Vagina (tissue), 2 donors: ENCODE measurements at regions not wholly inside any gene's neighbourhood (a gene's known extent, or its start where the extent isn't known, plus 50 kb on each side); places are given as distances from the start of the nearest gene placed in this dataset.

Source experiments
- POLR2AphosphoS5 ChIP-seq, 2 donors: sonication (generic); formaldehyde crosslinking; IDR thresholded peaks; one replicate each; pipeline ENCODE4 v1.9.0; 2017; ENCODE audit warnings: antibody characterized with exemption in 2 of 2, mild to moderate bottlenecking in 2 of 2, low read depth in 1 of 2; ENCODE audit not compliant: insufficient read depth in 1 of 2
- TF ChIP-seq, protein P1 (sequence below), 3 experiments: fragments of 450-650 bp in 2 of 3; fragments of 200-600 bp in 1 of 3; sonication (generic) in 1 of 3; IDR thresholded peaks; one replicate each; pipeline ENCODE4 v1.5.1; 2017 to 2019; ENCODE audit warnings: antibody characterized with exemption in 3 of 3, mild to moderate bottlenecking in 2 of 3, moderate library complexity in 2 of 3

- no peak for TF ChIP-seq POLR2AphosphoS5 (IDR thresholded peaks at IDR 0.05; ENCODE audit: insufficient read depth in 1 of 2, low read depth in 1 of 2)
- TF ChIP-seq, protein P1, sequence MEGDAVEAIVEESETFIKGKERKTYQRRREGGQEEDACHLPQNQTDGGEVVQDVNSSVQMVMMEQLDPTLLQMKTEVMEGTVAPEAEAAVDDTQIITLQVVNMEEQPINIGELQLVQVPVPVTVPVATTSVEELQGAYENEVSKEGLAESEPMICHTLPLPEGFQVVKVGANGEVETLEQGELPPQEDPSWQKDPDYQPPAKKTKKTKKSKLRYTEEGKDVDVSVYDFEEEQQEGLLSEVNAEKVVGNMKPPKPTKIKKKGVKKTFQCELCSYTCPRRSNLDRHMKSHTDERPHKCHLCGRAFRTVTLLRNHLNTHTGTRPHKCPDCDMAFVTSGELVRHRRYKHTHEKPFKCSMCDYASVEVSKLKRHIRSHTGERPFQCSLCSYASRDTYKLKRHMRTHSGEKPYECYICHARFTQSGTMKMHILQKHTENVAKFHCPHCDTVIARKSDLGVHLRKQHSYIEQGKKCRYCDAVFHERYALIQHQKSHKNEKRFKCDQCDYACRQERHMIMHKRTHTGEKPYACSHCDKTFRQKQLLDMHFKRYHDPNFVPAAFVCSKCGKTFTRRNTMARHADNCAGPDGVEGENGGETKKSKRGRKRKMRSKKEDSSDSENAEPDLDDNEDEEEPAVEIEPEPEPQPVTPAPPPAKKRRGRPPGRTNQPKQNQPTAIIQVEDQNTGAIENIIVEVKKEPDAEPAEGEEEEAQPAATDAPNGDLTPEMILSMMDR (IDR thresholded peaks at IDR 0.05), result no peak
Measured at GRCh38 chr9:89956907-89957306, 352.1 kb downstream of the GADD45G start.
